Adrenal gland (tissue), 5 donors: ENCODE measurements at regions not wholly inside any gene's neighbourhood (a gene's known extent, or its start where the extent isn't known, plus 50 kb on each side); places are given as distances from the start of the nearest gene placed in this dataset.

Source experiments
- POLR2A ChIP-seq, 2 donors: fragments of 450-650 bp; IDR thresholded peaks; one replicate each; pipeline ENCODE4 v1.6.1; 2017; ENCODE audit warnings: antibody characterized with exemption in 2 of 2, mild to moderate bottlenecking in 2 of 2, moderate library complexity in 1 of 2
- TF ChIP-seq, protein P1 (sequence below), 6 experiments: fragments of 450-650 bp in 4 of 6; fragments of 200-600 bp in 2 of 6; sonication (generic) in 1 of 6; IDR thresholded peaks; 1 replicate in 5 of 6; 2 replicates in 1 of 6; pipeline versions ENCODE4 v1.5.1 to v1.8.0; 2016 to 2021; ENCODE audit warnings: antibody characterized with exemption in 6 of 6, mild to moderate bottlenecking in 2 of 6, moderate library complexity in 1 of 6
- donor health status: DM: no; HTN: no; CAD: no.

GRCh38 chr18:47453038-47453437 lies 201.6 kb upstream of the SKOR2 start:
- TF ChIP-seq POLR2A (IDR thresholded peaks at IDR 0.05), result no peak
- TF ChIP-seq, protein P1, sequence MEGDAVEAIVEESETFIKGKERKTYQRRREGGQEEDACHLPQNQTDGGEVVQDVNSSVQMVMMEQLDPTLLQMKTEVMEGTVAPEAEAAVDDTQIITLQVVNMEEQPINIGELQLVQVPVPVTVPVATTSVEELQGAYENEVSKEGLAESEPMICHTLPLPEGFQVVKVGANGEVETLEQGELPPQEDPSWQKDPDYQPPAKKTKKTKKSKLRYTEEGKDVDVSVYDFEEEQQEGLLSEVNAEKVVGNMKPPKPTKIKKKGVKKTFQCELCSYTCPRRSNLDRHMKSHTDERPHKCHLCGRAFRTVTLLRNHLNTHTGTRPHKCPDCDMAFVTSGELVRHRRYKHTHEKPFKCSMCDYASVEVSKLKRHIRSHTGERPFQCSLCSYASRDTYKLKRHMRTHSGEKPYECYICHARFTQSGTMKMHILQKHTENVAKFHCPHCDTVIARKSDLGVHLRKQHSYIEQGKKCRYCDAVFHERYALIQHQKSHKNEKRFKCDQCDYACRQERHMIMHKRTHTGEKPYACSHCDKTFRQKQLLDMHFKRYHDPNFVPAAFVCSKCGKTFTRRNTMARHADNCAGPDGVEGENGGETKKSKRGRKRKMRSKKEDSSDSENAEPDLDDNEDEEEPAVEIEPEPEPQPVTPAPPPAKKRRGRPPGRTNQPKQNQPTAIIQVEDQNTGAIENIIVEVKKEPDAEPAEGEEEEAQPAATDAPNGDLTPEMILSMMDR (IDR thresholded peaks at IDR 0.05), result no peak
